CMK (cell line): ENCODE measurements at regions not wholly inside any gene's neighbourhood (a gene's known extent, or its start where the extent isn't known, plus 50 kb on each side); places are given as distances from the start of the nearest gene placed in this dataset.

Source experiments
- DNase-seq: peaks from one replicate; pipeline ENCODE4 v3.0.0-alpha.2; 2010; ENCODE audit warnings: low read depth

DNA sequence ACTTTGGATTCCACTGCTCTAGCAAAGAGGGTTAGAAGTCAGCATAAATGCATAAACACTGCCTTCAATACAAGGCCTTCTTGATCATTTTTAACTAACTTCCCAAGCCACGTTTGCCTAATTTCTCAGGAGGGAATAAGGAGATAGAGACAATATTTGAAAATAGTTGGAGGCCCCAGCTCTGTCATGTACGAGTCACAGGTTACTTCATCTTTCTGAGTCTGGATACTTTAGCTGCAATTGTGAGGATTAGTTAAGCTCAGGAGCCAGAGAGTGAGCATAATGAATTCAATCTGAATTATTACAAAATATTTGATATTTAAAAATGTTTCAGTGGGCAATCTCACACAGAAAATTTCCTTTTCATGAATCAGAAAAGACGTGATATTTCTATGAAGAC, 298.9 kb downstream of the SHOX2 start:
- no peak for DNase-seq

DNA sequence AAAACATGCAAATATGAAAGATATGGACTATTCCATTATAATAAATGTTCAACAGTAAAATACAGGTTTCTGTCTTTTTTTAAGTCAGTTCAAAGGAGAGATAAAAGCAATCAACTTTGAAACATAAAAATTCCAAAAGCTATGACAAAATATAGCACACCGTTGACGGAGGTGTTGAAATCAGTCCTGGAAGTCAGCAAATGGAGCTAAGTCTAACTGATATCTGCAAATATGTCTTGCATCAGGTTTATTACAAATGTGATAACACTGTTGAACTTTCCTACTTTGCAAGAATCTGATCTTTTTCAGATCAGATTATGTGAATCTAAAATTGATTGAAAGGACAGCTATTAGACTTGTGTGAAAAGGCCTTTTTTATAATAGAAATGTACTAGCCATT, 300.7 kb downstream of the SHOX2 start:
- DNase-seq = no peak

DNA sequence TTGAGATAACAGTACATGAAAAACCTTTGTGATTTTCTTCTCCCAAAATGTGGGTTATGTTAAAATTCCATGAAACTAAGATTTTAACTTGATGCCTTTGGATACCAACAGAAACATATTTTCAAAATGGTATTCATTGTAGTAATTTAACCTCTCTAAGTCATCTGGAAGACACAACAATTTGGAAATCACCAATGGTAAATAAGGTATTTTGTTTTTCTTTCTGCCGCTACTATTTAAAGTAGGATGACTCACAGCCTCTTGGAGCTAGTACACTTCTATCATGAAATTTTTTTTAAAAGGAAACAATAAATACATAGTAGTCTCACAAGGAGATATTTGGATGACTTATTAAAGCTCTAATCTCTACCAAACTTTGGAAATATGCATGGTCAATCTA, 291.6 kb upstream of the VEPH1 start:
- DNase-seq = no peak

DNA sequence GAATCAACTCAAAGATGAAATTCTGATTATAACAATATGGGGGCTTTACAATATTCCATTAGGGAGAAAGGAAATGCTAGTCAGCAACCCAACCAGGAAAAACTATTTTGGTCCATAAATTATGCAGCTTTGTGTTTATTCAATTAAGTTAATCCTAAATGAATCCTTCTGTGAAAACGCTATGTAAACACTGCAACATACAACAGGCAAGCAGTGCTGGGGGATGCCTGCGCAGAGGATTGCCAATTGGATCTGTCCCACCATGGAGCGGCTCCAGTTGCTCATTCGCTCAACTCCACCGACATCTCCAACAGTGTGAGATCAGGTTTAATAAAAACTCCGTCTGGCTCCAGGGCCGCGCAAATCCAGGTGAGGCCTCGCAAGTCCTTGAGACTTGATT, 290.5 kb upstream of the VEPH1 start:
- DNase-seq = no peak

DNA sequence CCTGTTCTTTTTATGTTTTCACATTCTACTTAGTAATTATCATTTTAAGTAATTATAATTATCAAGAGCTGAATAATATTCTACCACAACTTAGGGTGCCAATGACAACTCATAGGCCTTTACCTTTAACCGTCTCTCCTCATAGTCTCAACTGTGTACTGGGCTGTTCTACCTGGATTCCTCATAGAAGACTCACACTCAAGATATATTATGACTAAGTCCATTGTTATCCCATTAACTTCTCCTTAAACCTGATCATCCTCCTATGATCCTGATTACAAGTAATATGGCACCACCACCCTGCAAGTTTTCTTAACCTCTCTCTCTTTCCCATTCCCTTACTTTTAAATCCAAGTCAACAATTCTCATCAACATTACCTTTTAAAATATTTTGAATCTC, 285.9 kb upstream of the VEPH1 start:
- no peak for DNase-seq

DNA sequence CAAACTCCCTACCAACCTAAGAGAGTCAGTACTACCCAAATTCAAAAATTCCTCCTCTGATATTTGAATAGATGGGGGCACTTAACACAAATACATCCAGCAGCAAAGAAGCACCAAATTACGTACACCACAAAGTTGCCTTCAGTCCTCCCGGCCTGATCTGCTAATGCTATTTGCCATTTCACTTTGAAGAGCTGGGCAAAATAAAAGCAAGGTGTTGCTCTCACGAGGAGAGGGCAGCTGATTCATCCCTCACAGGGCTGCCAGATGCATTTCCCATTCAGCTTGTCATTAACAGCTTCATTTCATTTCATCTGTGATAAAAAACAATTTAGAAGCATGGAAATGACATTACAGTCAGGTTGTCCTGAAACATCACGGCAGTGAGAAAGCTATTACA, 283.4 kb upstream of the VEPH1 start:
- DNase-seq = no peak

DNA sequence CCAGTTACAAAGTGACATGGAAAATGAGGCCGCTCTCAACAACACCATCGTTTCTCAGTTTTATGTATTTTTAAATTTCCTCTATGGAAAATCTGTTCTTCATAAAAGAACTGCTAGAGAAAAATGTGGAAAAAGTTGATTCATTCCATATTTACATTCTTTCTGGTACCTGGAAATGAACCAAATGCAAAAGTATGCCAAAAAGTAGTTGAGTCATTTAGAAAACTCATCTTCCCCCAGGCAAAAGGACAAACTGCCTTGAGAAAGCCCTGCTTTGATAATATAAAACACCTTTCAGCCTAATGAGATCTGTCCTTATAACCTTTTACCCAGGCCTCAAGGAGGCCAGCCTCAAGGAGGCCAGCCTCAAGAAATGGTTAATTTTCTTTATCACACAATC, 283.0 kb upstream of the VEPH1 start:
- no peak for DNase-seq

DNA sequence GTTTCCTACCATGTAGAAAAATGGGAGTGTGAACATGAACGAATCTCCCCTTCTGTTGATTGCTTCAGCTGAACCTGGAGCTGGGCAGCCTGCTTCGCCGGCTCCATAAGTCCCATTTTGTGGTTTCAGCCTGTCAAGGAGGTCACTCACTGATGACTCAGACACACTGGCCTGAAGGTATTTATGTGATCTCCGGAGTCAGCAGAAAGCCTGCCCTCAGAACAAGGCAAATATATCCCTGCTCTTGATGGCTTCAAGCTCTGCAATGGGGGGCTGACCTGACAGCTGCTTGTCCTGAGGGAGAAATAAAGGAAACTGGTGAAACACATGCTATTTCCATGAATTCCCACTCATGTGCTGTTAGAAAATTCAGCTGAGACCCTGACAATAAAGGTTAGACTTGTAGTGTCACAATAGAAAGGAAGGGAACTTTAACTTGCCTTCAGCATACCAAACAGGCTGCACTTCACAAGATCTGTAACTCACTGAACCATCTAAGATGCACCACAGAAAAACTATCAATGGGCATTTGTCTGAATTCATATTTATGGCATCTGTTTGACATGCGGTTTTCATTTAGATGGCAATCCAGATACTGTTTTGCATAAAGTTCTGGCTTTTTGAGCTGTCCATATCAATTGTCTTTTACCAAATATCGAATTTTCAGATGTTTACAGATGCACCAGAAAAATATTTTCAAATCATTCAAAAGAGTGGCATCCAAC, 282.0 kb upstream of the VEPH1 start:
- no peak for DNase-seq

DNA sequence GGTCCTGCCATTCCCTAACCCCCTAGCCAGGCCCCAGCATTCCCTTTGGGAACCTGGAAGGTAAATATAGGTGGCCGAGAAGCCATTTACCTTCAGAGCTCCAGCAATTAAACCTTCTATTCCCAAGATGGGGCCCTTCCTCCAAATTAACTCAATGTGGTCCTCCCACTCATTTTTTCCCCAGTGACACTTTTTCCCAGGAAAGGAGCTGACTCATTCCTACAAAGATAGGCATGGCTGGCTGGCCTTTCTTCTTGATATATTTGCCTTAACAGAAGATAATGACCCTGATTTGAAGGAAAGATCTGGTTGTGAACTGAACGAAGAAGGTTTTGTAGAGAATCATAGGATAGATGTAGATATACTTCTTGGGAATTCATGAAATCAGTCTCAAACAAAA, 279.0 kb upstream of the VEPH1 start:
- no peak for DNase-seq

DNA sequence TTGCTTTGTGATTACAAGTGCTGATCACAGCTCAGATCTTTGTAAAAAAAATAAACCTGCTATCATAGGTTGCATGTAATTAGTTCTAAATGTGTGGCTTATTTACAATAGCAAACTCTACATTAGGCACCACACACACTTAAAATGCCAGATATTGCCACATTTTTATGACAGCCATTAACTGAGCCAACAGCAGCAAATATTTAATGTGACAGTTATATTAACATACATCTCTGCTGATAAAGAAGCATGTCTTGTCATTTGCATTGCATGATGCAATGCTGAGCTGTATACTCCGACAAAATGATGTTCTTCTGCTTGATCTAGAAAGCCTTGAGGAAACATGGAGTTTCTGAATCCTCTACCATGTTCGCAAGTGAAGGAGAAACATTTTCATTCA, 273.6 kb upstream of the VEPH1 start:
- no peak for DNase-seq

DNA sequence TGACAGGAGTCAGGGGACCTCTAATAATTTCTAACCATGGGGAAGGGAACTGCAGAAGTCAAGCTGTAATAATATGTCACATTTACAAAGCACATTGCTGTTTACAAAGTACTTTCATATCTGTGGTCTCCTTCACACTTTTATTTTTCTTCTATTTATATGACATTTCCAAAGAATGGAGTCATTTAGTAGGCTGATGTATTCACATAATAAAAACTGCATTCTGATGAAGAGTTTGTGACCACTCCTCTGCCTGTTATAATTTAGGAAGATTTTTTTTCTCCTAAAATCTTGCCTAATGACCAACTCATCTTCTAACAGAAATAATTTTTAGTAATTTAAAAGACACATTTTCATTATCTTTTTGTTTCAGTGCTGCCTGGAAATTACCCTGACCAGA, 272.2 kb upstream of the VEPH1 start:
- DNase-seq = no peak

DNA sequence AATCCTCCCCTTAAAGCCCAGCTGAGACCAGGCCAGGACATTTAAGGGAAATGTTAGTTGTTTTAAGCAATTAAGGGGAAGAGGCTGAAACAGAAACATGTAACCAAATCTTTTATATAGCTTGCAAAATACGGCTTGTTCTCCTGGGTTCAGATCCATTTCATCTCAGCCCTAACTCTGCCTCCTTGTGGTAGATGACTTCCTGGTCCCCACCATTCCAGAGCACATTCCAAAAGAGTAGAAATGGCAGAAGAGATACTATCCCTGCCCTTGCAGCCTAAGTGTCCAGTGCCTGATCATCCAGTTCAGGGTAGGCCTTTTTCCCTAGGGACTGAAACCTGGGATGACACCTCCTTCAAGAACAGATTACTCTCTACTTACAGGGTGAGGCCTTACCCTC, 266.2 kb upstream of the VEPH1 start:
- DNase-seq = no peak

DNA sequence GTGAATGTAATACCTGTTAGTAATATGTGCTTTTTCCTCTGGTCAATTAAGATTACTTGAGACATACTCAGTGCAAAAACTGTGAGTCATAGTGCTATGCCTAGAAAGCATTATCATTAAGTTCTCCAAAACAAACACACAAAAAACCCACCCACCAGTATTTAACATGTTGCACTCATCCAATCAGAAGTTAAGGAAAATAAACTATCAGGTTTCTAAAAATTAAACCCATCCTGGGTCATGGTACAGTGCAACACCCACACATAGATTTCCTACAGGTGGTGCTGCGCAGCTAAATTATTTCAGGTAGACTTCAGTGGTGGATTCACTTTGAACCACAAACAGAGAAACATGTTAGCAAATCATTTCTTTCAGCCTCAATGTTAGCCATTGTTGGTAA, 264.4 kb upstream of the VEPH1 start:
- DNase-seq = no peak

DNA sequence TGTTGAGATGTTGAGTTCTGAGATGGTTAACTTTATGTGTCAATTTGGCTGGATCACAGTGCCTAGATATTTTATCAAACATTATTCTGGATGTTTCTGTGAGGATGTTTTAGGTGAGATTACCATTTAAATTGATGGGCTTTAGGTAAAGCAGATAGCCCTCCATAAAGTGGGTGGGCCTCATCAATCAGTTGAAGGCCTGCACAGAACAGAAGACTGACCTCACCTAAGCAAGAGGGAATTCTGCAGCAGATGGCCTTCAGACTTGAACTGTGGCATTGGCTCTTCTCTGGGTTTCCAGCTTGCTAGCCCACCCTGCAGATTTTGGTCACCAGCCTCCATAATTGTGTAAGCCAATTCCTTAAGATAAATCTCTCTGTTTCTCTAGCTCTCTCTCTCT, 260.4 kb upstream of the VEPH1 start:
- no peak for DNase-seq

DNA sequence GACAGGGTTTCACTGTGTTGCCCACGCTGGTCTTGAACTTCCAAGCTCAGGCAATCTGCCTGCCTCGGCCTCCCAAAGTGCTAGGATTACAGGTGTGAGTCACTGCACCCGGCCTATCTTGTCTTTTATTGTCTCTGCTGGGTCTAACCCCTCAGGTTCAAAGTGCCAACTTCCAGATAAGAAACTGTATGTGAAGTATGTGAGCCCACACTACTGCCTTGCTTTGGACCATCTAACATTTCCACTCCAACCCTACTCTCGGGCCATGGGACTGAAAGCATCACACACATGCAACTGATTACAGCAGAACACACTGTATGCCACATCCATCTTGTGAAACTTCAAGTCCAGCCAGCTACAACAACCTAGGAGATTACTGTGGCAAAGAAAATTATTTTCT, 256.1 kb upstream of the VEPH1 start:
- no peak for DNase-seq

DNA sequence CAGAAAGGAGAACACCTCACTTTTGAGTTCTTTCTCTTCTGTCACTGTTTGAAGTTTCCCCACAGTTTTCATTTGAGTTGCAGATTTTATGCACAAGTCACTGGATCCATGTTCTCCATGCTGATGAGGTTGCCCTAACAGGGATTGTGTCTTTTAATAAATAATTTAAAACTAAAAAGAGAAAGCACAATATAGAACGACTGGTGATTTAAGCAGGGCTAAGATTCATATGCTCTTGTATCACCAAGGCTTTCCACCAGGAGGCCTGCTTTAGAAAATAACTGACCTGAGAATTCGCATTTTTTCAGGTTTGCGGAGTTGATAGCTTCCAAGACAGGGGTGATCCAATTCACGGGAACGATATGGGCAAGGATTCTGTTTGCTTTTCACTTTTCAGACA, 252.0 kb upstream of the VEPH1 start:
- no peak for DNase-seq

DNA sequence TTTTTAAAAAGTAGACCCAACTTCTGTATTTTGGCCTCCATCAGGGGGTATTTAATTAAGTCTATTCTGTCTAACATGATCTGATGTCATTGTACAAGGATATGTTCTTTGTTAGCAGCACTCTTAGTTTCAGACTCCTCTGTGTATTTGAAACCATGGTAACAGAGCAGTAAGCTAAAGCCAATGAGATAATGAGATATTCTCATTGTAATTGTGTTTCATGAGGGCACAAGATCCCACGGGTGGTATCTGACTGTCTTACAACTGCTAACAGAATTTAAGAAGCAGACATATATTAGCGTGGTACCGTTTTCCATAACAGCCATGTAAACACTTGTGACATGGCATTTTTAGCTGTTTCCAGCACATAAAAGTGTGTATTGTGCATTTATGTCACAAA, 251.2 kb upstream of the VEPH1 start:
- no peak for DNase-seq

DNA sequence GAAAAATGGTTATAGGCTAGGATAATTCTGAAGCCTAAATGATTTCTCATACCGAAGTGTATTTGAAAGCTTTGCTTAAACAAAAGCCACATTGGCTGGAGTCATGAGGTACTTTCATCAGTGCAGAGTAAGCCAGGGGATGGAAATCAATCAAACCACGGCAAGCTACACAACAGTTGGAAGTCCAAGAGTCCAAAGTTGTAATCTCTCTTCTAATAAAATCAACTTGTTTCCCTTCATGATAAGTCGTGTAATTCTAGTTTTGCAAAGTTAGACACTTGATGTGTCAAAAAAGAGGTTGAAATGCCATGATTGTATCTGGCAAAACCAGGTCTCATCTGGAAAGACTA, 250.5 kb upstream of the VEPH1 start:
- no peak for DNase-seq

DNA sequence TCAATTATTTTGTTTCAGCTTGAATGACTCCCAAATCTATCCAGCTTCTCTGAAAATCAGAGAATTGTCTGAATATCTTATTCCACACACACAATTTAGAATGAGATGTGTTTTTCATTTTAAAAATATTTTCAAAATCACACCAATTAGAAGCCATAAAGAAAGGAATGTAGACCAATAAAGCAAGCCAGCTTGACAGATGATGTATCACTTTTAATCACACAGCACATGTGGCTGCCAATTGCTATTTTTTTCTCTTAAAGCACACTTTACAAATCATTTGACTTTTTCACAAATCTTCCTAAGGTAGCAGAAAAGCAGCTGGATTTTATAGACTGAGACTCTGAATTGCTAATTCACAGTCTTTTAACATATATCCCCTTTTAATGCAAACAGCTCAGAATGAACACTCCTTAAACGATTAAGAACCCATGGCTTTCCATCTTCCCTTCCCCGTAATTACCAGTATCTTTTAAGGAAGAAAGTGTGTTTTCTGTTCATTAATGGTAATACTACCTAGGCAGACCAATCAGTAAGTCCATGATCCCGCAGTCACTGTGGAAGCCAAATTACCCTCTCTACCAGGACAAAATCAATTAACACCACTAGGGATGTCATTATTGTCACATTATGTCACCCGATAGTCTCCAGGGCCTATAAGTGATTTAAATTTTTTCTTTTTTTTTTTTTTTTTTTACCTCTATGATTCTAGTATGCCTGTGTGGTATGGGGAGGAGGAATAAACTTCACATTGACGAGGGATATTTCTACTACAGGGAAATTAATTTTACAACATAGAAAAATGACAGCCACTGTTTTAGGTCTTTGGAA, 250.0 kb upstream of the VEPH1 start:
- DNase-seq = no peak

DNA sequence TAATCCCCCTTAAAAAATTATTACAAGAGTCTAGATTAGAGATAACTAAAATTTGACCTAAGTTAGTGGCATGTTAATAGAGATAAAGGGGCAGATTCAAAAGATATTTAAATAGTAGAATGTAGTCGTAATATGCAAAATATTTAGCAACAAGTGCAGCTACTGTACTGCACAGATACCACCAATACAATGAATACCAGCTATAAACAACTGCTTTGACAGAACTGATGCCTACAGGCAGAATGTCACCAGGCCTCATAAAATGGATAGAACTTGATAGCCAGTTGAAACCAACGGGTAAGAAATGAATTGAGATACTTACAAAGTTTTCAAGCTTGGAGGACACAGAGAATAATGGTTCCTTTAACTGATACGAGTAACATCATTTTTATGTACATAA, 249.3 kb upstream of the VEPH1 start:
- DNase-seq = no peak

DNA sequence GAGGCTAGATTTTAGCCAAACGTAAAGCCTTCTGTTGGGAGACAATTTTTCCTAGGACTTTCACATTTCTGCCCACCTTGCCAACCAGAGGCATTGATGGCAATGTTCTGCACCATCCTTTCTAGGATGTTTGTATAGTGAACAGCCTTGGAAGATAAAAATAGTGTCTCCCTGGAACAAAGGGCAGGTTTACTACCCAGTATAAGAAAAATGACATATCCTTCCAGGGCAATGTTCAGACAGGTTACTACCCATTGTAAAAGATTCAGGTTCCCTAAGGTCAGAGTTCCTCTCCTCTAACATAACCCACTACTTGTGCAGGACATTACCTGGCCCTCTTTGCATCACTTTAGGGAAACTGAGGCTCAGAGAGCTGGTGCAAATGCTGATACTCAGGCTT, 248.2 kb upstream of the VEPH1 start:
- no peak for DNase-seq

DNA sequence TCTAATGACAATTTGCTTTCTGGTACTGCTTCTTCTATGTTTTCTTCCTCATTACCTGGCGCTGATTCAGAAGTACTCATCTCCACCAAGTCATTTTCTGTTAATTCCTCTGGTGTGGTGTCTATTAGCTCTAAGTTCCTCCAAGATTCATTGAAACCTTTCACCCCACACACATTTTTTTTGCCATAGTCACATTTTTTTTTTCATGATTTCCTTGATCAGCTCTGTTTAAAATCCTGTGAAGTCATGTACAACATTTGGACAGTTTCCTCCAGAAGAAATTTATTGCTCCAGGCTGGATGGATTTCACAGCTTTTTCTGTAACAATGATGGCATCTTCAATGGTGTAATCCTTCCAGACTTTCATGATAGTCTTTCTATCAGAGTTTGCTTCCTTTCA, 243.2 kb upstream of the VEPH1 start:
- no peak for DNase-seq

DNA sequence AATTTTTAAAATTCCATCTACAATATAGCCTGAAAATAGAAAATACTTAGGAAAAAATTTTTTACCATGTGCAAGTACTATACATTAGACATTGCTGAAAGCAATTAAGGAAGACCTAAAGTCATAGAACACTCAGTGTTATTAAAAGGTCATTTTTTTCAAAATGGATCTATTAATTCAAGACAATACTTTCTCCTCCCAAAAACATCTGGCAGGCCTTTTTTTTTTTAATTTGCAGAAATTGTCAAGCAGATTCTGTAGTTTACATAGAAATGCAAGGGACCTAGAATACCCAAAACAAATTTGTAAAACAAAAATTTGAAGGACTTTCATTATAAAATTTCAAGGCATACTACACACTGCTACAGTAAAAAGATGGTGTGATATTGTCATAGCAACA, 238.4 kb upstream of the VEPH1 start:
- DNase-seq = no peak

DNA sequence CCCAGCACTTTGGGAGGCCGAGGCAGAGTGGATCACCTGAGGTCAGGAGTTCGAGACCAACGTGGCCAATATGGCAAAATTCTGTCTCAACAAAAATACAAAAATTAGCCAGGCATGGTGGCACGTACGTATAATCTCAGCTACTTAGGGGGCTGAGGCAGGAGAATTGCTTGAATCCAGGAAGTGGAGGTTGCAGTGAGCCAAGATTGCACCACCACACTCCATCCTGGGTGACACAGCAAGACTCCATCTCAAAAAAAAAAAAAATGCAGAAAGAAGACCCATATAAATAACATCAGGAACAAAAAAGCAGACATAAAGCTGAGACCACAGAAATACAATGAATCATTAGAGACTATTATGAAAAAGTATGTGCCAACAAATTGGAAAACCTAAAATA, 235.2 kb upstream of the VEPH1 start:
- no peak for DNase-seq
